ENCODE measurements at regions not wholly inside any gene's neighbourhood (a gene's known extent, or its start where the extent isn't known, plus 50 kb on each side); places are given as distances from the start of the nearest gene placed in this dataset.

DNA sequence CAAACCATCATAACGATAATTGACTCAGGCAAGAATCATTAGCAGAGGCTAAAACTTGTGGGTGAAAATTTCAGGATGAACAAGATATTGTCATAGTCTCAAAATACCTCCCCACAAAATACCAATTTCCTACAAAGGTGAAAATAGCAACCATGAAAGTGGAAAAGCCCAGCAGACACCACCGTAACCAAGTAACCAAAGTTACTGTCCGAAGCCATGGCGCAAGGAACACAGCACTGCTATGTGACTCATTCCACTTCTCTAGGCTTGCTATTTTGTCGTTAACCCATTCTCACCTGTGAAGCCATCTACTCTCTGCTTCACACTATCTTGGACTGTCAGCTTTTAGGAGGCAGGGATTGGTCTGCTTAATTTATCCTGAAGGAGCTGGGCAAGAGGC lies 113.8 kb upstream of the CACUL1 start:
- TF ChIP-seq, protein P1, sequence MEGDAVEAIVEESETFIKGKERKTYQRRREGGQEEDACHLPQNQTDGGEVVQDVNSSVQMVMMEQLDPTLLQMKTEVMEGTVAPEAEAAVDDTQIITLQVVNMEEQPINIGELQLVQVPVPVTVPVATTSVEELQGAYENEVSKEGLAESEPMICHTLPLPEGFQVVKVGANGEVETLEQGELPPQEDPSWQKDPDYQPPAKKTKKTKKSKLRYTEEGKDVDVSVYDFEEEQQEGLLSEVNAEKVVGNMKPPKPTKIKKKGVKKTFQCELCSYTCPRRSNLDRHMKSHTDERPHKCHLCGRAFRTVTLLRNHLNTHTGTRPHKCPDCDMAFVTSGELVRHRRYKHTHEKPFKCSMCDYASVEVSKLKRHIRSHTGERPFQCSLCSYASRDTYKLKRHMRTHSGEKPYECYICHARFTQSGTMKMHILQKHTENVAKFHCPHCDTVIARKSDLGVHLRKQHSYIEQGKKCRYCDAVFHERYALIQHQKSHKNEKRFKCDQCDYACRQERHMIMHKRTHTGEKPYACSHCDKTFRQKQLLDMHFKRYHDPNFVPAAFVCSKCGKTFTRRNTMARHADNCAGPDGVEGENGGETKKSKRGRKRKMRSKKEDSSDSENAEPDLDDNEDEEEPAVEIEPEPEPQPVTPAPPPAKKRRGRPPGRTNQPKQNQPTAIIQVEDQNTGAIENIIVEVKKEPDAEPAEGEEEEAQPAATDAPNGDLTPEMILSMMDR (IDR thresholded peaks at IDR 0.05; ENCODE audit: control extremely low read depth, extremely low read depth, low read depth, missing control alignments): no peak
- POLR2A ChIA-PET: no interaction called here
- DNase-seq (ENCODE audit: extremely low spot score): no peak
- CTCF ChIA-PET: no interaction called here

DNA sequence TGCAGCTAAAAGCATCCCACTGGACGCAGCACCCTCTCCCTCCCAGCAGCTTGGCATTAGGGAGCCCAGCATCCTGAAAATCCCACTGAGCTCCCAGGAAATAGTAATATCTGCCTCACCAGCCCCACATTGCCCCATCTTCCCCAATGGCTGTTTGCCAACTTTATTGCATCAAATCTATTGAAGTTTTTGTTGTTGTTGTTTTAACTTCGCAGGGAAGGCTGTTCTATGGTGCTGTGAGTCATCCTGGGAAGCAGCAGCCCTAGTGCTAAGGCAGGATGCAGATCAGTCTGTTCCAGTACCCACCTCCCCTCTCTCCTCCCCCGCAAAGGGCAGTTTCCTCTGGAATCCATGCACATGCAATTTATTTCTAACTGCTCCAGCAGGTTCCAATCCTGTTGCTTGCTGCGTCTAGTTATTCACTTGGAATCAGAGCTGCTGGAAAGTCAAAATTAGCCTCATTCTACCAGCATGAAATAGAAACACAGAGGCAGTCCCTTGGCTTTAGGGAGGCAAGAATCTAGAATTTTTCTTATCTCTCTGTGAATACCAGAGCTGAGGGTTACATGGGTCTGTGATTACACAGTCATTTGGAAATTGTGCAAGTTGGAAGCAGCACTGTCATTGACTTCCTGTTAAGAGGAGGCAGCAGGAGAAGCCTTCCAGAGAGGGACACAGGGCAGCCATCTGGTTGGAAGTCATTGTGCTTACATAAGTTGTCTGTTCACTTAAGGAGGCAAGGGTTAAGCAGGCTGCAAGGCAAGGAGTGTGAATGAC lies 115.9 kb upstream of the CACUL1 start:
- DNase-seq (ENCODE audit: extremely low spot score): no peak
- ChIA-PET POLR2A (no interaction called here), CTCF (no interaction called here)
- TF ChIP-seq, protein P1 (IDR thresholded peaks at IDR 0.05; ENCODE audit: control extremely low read depth, extremely low read depth, low read depth, missing control alignments): no peak

DNA sequence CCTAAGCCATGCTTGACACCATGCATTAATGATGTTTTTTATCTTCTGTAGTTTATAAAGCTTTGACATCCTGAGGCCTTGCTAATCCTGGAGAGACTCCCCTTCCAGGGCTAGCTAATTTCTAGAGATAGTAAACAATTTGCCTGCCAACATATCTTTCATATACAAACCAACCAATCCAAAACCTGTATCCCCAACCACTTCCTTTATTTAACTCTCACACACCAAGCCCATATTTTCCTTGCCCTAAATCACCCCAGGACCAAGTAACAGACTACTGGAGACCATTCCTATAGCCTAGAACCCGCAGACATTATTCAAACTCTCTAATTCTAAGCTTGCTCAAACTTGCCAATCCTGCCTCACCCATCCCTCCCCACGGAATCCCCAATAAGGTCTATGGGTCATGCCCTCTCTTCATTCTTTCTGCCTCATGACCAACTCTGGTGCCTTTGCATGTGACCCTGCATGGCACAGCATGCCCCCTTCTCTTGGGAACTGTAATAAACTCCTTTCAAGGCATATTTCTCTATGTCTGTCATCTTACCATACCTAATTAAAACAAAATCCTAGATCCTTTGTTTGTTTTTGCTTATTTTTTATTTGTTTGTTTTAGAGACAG lies 116.6 kb upstream of the CACUL1 start:
- TF ChIP-seq, protein P1 (IDR thresholded peaks at IDR 0.05; ENCODE audit: control extremely low read depth, extremely low read depth, low read depth, missing control alignments): no peak
- no peak for DNase-seq (ENCODE audit: extremely low spot score)
- CTCF ChIA-PET: no interaction called here
- POLR2A ChIA-PET: no interaction called here

DNA sequence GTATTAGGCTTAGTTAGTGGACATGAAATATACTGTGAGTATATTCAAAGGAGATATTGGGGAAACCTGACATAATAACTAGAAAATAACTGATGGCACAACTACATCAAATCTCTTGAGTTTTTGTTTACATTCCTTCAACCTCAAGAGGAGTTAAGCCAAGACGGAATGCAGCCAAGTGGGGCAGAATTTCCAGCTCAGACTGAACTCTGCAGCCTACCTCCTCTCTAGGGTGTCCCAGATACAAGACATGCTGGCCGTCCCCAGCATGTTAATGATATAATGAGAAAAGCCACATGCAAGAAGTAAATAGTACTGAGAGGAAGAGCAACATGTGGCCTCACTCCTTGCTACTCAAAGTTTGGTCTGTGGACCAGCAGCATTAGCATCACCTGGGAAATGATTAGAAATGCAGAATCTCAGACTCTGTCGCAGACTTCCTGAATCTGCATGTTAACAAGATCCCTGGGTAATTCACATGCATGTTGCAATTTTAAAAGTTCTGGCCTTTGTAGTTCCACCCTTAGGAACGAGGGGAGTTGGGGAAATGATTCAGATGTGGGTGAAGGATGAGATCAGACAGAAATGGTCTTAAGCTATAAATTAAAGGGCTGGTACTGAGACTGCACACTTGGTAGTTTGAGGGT lies 118.4 kb upstream of the CACUL1 start:
- ChIA-PET CTCF (interaction anchor here (0.7 kb wide), 1 partner anchor 37 kb away, joined by 3 read pairs; no protein-coding TSS in a partner anchor), POLR2A (no interaction called here)
- DNase-seq (ENCODE audit: extremely low spot score): no peak
- TF ChIP-seq, protein P1 (IDR thresholded peaks at IDR 0.05; ENCODE audit: control extremely low read depth, extremely low read depth, low read depth, missing control alignments): no peak

DNA sequence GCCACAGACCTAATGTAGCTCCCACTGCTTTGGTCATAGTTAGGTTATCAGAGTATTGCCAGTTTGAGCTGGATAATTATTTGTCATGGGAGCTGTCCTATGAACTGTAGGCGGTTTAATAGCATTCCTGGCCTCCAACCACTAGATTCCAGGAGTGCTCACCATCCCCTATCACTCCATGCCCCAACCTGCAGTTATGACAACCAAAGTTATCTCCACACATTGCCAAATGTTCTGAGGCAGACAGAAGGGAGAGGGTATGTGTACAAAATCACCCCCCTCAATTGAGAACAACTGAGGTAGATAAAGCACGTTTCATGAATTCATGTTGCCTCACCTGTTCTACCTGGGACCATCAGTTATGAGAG lies 119.0 kb upstream of the CACUL1 start:
- TF ChIP-seq, protein P1 (IDR thresholded peaks at IDR 0.05; ENCODE audit: control extremely low read depth, extremely low read depth, low read depth, missing control alignments): no peak
- ChIA-PET POLR2A (no interaction called here), CTCF (no interaction called here)
- no peak for DNase-seq (ENCODE audit: extremely low spot score)

DNA sequence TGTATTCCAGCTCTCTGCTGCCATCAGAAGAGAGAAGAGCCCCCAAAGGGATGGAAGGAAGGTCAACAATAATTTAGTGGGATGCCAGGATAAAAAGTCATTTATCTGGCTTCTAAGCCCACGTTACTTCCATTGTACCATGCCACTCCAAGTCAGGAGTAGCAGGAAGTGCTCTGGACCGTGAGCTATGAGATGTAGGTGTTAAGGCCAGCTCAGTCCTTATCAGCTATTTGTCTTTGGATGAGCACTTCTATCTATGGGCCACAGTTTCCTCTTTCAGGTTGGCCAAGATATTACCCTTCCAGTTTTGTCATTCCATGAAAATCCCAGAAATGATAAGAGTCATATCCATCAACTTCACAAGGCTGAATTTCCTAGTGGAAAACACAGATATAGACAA lies 119.4 kb upstream of the CACUL1 start:
- ChIA-PET POLR2A (no interaction called here), CTCF (no interaction called here)
- DNase-seq (ENCODE audit: extremely low spot score): no peak
- TF ChIP-seq, protein P1 (IDR thresholded peaks at IDR 0.05; ENCODE audit: control extremely low read depth, extremely low read depth, low read depth, missing control alignments): no peak

All from GM10248 (cell line).